IPS-NIHi7 (cell line): ENCODE measurements at regions not wholly inside any gene's neighbourhood (a gene's known extent, or its start where the extent isn't known, plus 50 kb on each side); places are given as distances from the start of the nearest gene placed in this dataset.

Experiments
- DNase-seq: peaks from one replicate; pipeline ENCODE4 v3.0.0; 2012; ENCODE audit warnings: mixed read lengths; ENCODE audit errors: extremely low spot score

DNA sequence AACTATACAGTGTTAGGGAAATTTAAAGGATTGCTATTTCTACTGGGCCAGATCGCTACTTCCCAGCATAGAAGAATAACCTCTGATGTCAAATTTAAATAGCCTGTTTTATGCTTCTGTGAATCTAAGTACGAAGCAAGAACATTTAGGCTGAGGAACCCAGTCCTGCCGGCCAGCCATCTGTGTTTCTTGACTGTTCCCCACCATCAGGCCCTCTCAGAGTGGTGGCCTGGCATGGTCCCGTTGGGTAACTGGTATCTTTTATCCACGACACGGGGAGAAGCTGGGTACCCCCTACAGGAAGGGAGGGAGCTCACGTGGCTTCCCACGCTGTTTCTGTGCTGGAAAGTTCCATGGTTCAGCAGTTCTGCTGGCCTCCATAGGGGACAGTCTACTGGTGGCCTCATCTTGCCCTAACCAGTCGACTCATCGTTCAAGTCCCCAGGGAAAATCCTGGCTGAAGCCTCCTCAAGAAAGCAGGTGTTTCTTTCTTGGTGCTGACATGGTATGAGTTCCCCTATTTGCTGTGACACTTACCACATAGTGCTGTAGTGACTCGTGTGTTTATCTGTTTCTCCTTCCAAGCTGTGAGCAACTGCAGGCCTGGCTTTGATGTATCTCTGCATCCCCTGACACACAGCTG is 201.7 kb upstream of the NLRP1 start:
- no peak for DNase-seq

DNA sequence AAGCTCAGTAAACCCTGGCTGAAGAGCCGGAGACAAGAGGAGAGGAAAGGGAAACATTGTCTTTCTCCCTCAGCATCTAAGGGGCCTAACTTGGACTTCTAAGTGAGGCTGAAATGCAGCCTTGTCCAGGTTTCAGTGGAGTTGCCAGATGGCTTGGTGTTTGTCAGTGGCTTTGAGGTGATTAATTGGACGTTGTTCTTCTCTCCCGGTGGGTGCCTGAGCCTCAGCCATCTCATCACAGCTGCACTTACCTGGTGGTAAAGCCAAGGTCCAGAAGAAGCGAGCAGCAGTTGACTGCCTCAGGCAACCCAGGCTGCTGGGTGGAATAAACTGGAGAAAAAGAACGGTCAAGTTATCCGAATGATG is 202.2 kb upstream of the NLRP1 start:
- DNase-seq, result no peak

GRCh38 chr17:5788266-5788900 is 204.1 kb upstream of the NLRP1 start:
- DNase-seq, result no peak

DNA sequence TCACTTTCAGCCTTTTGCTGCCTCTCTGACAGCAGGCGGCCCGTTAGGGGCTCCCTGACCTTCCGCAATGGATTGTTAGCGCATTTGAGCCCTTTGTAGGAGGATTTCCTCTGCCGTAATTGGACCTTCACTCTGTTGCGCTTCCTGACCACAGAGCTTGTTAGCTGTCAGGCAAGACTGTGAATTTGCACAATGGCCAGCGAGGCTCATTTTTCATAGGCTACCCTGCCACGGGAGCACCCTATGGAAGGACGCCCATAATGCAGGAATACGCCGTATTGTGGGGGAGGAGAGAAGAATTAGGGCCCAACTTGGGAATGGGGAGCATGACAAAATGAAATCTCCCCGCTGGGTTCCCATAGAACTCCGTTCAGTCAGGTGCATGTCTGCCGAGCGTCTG is 205.2 kb upstream of the NLRP1 start:
- DNase-seq, result no peak

GRCh38 chr17:5793157-5793556 is 208.8 kb upstream of the NLRP1 start:
- DNase-seq, result no peak

- peak; percentile 81 for DNase-seq
These were observed 209.6 kb upstream of the NLRP1 start for GRCh38 chr17:5793899-5794298.

DNA sequence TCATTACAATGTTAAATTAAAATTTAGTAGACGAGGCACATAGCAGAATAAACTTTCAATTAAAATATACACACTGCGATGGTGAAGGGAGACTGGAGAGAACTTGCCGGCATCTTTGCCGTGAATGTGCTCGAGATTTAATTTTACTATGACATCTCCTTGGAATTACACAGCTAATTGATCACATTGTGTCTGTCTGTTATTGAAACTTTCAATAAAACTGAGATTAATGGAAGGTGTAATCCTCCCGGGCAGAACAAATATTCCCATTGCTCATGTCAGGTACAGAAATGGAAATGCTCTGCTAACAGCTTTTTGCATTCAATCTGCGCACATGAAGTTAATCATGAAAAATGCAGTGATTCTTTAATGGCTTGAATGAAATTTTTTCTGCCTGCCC is 210.1 kb upstream of the NLRP1 start:
- DNase-seq, result no peak

GRCh38 chr17:5794881-5795506 is 210.7 kb upstream of the NLRP1 start:
- DNase-seq, result no peak

- DNase-seq, result no peak
These were observed 213.2 kb upstream of the NLRP1 start for GRCh38 chr17:5797447-5798050.

DNA sequence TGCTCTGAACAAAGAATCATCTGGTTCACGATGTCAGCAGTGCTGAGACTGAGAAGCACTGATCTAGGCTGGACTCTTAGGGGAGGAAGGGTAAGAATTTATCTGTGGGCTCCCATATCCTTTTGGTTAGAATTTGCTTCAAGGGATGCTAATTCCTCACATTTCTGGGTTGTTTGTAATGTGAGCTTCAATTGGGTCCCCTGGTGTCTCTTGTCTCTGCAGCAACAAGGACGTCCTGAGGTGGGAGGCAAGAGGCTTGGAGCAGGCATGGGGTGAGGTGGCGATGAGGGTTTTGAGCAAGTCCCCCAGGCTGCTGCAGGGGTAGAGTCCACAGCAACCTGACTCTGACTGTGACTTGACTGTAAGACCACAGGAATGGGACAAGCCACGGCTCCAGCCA is 213.8 kb upstream of the NLRP1 start:
- DNase-seq, result peak; percentile 22

DNA sequence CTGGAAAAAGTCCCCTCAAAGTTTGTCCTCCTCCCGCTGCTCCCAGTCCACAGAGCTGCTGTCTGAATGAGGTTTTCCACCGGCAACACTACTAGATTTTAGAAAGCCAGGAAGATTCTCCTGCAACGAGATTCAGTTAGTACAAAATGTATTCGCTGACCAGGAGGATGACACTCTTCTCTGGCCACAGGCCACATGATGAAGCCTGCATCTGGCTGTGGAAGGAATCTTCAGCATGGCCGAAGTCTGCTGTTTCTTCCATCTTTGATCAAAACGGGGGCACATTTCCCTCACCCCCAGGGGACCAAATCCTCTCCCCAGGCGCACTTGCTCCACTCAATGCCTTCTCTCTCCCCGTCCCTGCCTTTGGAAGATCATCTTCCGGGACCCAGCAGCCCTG is 215.8 kb upstream of the NLRP1 start:
- no peak for DNase-seq

- peak; percentile 38 for DNase-seq
These were observed 216.3 kb upstream of the NLRP1 start for GRCh38 chr17:5800646-5801045.

GRCh38 chr17:5804251-5804650 is 219.9 kb upstream of the NLRP1 start:
- no peak for DNase-seq

GRCh38 chr17:5809056-5809455 is 224.7 kb upstream of the NLRP1 start:
- DNase-seq, result no peak

DNA sequence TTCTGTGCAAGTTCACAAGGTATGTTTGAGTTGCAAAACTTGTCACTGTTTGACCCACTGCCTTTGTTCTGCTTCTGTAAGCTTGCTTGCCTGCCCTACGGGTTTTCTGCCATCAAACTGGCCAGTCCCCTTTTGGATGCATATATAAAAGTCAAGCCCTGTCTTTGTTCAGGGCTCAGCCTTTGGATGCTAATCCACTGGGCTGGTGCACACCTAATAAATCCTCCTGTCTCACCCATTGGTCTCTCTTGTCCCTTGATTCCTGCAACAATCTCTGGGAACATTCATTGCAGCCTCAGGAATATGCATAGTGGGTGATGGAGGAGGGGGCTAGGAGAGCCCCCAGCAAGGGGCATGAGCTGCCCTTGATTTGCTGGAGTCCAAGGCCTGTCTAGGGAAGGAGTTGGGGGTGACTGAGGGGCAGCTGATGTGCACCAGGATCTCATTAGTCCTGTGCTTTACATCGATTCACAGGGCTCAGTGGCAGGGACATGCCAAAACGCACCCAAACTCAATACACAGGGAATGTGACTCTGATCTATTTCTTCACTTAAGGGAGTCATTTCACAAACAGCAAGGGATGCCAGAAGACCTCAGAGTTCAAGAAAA is 225.4 kb upstream of the NLRP1 start:
- DNase-seq, result no peak

DNA sequence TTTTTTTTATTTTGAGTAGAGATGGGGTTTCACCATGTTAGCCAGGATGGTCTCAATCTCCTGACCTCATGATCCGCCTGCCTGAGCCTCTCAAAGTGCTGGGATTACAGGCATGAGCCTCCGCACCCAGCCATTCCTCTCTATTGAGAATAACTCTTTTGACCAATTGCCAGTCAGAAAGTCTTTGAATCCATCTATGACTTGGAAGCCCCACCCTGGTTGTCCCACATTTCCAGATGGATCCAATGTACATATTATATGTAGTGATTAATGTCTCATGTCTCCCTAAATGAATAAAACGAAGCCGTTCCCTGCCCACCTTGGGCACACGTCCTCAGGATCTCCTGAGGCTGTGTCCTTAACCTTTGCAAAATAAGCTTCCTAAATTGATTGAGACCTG is 228.3 kb upstream of the NLRP1 start:
- DNase-seq, result no peak

- no peak for DNase-seq
These were observed 229.0 kb upstream of the NLRP1 start for GRCh38 chr17:5813357-5813756.

DNA sequence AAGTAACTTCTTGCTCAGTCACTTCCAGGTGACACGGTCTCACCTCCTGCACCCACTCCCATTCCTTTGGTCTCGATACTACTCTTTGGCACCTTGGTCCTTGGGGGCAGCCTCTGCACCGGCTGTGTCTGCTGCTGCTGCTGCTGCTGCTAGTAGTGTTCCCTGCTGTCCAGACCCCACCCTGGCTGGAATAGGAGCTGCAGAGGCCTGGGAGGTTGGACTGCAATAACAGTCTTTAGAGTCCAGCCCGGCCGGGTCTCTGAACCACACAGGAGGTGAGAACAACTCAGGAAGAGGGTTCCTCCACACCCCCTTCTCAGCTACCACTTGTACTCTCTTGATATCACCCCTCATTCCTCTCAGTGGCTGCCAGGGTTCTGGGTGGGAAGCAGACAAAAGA is 231.1 kb upstream of the NLRP1 start:
- no peak for DNase-seq

- no peak for DNase-seq
These were observed 232.3 kb upstream of the NLRP1 start for GRCh38 chr17:5816491-5817070.

- DNase-seq, result no peak
These were observed 233.4 kb upstream of the NLRP1 start for GRCh38 chr17:5817475-5818395.

GRCh38 chr17:5819396-5819795 is 235.1 kb upstream of the NLRP1 start:
- DNase-seq, result no peak
